ENCODE measurements at regions not wholly inside any gene's neighbourhood (a gene's known extent, or its start where the extent isn't known, plus 50 kb on each side); places are given as distances from the start of the nearest gene placed in this dataset.
"Not testable (repeated sequence)": the region's sequence is repeated elsewhere in the genome, so short reads cannot be mapped to it uniquely, and the experiment has no call there.

DNA sequence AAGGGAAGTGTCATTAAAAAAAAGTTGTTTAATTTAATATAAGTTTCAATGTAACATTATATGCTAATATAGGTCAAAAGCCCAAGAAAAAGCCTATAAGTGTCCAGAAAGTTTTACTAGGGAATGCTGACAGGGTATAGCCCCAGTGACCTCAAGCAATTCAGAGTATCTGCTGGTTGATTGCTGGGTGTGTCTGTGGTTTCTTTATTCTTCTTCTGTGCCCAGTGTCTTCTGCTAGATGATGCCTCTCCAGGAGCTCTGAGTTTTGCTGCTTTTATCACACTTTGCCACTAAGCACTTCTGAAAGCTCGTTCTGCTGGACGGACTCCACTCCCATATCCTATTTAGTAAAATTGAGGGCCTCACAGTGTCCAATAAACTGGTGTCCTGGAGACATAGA lies 212.2 kb upstream of the NRG3 start:
- no peak for DNase-seq

DNA sequence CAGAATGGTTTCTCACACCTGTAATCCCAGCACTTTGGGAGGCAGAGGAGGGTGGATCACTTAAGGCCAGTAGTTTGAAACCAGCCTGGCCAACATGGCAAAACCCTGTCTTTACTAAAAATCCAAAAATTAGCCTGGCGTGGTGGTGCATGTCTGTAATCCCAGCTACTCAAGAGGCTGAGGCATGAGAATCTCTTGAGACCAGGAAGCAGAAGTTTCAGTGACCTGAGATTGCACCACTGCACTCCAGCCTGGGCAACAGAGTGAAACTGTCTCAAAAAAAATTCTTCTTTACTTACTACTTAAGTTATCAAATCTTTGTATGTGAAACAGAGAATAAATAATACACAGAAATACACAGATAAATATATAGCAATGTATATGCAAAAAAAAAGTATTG lies 210.2 kb upstream of the NRG3 start:
- DNase-seq = not testable (repeated sequence)

DNA sequence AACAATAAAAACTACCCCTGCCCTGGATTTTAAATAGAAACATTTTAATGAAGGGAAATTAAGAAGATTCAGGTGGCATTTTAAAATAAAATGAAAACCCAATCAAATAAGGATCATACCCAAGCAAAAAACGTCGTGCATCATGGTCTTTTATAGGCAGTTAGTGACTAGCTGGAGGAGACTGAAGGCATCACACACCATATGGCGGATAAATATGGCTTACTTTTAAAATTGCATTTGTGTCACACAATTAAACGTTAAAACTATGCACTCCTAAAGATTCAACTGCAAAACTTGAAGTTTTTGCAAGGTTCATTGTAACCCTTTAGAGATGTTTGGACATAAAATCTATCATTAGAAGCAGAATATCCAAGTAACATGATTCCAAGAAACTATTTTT lies 200.1 kb upstream of the NRG3 start:
- no peak for DNase-seq

DNA sequence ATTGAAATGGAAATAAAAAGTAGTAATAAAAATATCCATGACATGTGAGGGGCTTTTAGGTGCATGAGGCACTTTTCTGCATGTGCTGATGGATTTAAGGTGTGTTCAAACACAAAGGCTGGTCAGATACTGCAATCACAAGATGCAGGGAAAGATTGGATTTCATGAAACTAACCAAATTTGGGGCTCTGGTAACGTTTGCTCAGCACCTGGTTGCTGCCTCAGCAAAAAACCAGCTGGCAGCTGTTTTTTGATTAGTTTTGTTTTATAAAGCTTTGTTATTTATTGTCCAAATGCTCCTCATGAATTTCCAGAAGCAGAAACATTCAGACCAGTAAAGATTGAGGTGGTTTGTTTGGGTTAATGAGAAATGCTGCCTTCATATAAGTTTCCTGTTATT lies 195.7 kb upstream of the NRG3 start:
- DNase-seq = no peak

DNA sequence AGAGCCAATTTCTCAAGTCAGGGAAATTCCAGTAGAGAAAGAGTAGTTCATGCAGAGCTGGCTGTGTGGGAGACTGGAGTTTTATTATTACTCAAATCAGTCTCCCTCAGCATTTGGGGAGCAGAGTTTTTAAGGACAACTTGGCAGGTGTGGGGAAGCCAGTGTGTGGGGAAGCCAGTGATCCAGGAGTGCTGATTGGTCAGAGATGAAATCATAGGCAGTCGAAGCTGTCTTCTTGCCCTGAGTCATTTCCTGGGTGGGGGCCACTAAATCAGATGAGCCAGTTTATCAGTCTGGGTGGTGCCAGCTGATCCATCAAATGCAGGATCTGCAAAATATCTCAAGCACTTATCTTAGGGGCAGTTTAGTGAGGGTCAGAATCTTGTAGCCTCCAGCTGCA lies 194.6 kb upstream of the NRG3 start:
- DNase-seq = no peak

DNA sequence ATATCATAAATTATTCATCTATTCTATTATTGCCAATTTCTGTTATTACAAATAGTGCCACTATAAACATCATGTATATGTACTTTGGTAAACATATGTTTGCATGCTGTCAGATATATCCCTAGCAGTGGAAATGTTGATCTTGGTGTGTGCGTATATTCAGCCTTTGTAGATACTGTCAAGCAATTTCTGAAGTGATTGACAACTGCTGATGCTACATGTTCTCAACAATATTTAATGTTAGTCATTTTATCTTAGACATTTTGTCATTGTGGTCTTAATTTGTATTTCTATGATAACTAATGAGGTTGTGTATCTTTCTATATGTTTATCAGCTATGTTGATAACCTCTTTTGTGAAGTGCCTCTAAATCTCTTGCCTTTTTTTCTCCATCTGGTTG lies 186.5 kb upstream of the NRG3 start:
- DNase-seq = no peak

DNA sequence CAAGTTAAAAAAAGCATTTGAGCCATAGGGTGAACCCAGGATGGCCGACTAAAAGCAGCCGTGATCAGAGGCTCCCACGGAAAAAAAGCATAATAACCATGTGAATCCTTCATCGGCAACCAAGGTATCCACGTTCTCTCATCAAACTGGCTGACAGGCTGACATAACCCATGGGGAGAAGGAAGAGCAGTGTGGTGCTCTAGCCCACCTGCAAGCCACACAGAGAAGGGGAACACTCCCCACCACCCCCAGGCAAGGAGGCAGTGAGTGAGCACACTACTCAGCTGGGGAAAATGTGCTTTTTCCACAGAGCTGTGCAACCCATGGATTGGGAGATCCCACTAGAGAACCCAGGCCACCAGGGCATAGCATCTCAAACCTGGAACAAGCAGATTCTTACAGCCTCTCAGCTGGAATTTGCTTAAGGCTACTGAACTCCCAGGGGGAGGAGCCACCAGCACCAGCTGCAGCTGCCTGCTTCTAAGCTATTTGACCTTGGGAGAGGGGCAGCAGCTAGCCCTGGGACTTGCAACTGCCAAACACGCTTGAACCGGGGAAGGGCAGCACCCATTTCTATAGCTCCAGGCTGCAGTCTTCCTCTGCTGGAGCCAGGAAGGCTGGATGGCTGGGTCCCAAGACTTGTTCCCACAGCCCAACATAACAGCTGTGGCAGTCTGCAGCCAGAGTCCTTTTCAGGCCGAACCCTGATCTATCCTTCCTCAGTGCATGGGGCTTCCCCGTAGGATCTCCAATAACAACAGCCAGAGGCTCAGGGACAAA lies 178.2 kb upstream of the NRG3 start:
- DNase-seq = no peak

DNA sequence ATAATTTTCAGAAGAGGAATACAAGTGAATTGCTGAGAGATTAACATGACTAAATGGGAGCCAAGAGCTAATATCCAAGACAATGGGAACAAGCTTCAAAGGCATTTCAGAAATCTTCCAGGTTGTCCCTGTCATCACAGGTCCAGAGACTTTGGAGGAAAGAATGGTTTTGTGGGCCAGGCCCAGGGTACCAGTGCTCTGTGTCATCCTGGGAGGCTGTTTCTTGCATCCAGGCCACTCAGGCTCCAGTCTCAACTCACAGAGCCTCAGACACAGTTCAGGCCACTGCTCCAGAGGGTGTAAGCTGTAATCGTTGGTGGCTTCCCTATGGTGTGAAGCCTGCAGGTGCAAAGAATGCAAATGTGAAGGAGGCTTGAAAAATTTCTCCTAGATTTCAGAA lies 170.4 kb upstream of the NRG3 start:
- DNase-seq = no peak

DNA sequence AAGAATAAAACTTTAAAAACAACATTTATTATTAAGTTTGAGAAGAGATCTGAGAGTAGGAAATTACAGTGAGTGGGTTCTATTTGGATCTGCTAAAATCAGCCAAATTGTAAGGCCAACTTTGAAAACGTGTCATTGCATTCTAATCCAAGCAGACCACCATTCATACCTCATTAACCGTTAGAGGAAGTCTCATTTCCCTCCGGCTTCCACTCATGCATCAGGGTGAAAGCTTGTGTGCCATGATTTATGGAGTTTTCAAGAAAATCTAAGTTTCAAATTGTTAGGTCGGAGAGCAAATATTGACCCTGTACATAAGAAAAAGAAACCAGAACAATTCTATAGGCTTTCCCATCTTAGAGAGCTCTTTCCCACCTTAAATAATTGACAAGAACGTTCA lies 166.6 kb upstream of the NRG3 start:
- no peak for DNase-seq

DNA sequence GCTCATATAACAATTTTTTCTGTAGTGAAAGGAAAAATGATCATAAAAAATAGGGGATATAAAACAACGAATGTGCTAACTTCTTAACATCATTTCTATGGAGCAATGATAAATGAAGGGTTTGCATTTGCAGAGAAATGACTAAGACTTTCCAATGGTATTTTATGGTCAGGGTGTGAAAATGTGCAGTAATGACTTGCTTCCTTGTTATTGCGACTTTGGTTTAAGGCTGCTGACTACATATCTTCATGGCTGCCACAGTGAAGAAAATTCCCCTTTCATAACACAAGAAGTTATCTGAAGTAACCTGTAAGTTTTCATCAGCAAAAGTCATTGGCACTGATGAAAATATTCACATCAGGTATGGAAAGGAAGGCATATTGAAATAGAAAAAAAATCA lies 166.1 kb upstream of the NRG3 start:
- no peak for DNase-seq

DNA sequence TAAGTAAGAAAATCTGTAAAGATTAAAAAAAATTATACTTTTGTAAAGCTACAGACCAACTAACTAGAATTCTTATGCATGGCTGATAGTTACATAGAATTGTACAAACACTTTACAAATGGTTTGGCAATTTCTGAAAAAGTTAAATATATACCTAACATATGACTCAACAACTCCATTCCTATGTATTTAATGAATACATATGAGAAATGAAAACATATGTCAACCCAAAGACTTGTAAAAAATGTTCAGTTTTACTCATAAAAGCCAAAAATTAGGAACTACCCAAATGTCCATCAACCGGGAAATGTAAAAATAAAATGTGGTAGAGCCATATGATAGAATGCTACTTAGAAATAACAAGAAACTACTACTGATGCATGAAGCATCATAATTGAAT lies 152.6 kb upstream of the NRG3 start:
- DNase-seq = no peak

DNA sequence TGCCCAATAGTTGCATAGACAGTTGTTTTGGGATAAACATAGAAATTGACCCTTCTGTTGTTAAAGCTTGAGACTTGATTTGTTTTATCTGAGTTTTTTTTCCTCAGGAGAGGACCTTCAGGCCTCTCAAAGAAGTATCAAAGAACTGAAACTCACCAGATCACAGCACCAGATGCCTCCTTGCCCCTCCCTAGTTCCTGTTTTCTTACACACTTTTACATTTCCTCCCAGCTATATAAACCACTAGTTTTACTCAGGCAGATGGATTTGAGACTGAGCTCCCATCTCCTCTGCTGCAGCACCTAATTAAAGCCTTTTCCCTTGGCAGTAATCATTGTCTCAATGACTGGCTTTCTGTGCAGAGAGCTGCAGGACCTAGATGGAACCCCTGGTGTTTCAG lies 150.6 kb upstream of the NRG3 start:
- DNase-seq = no peak

DNA sequence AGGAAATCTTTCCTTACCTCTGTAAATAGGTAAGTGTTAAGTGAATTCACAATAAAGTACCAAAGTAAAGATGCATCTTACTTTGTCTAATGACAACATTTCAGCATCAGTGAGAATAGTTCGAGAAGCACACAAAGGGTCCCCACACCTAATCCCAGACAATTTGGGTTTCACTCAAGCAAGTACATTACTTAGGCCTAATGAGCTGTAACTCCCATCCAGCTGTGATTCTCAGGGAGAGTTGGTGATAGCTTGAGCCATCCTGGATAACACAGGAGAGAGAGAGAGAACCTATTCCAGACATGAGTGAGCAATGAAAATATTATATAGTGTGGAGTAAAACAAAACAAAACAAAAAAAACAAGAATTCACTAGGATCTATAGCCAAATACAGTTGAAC lies 149.1 kb upstream of the NRG3 start:
- DNase-seq = no peak

DNA sequence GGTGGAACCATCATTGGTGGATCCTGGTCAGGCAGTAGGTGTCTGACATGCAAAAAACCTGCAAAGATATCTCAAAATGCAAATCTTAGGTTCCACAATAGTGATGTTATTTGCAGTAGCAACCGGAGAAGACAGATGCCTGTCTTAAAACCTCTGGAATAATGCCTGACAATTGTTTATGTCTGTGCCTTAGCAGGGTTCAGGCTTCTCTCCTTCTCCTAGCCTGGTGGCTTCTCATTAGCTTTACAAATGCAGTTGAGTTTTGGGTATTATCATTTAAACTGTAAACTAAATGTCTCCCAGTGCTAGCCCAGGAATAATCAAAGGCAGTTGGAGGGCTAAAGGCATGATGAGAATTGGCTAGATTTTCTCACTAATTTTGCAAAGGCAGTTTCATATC lies 146.3 kb upstream of the NRG3 start:
- DNase-seq = no peak

DNA sequence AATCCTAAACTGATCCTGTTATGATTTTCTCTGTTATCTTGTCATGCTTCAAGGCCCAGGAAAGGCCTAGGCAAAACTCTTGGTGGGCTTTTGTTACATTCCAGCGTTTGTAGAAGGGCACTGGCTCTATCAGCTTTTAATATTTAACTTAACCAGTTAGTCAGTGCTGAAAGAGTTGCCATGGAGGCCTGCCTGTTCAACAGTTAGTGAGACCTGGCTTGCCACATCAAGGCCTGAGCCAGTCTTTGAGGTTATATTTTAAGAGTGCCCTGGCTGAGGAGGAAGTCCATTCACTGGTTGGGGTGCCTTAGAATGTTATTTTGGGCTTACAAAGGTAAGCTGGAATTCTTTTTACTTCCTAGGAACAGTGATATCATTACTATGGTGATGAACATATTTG lies 144.1 kb upstream of the NRG3 start:
- DNase-seq = no peak

DNA sequence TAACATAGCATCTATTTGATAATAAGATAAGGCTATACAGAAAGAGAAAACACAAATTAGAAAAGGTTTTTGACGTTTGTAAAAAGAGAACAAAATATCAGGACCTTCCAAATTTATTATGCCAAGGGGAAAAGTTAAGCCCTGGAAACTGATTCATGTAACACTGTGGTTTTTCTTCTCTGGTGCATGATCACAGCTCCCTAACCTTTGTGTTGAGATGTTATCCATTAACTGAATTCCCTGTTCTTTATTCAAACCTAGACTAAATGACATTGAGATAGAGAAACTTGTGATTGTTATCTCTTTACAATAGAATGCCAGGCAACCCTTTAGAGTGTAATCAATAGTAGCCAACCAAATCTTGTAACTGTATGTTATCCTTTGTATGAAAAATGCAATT lies 141.5 kb upstream of the NRG3 start:
- no peak for DNase-seq

DNA sequence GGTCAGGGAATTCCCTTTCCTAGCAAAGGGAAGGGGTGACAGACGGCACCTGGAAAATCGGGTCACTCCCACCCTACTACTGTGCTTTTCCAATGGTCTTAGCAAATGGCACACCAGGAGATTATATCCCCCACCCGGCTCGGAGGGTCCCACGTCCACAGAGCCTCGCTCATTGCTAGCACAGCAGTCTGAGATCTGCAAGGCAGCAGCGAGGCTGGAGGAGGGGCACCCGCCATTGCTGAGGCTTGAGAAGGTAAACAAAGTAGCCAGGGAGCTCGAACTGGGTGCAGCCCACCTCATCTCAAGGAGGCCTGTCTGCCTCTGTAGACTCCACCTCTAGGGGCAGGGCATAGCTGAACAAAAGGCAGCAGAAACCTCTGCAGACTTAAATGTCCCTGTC lies 139.8 kb upstream of the NRG3 start:
- not testable (repeated sequence) for DNase-seq

DNA sequence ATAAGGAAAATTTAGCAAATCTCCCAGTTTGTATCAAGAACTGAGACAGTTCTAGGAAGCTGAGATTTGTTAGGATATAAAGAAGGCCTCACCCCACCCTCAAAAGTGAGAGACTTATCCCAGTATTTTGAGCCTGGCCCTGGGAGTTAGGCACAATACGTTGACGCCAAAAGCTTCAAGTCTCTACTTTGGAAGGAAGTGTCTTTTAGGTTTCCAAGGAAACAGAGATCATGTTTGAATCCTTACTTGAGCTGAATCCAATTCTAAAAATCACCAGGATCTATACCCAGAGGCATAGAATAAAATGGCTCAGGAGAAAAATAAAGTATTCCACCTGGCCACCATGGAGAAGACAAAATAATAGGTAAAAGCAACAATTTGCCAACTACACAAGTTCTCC lies 115.9 kb upstream of the NRG3 start:
- no peak for DNase-seq

DNA sequence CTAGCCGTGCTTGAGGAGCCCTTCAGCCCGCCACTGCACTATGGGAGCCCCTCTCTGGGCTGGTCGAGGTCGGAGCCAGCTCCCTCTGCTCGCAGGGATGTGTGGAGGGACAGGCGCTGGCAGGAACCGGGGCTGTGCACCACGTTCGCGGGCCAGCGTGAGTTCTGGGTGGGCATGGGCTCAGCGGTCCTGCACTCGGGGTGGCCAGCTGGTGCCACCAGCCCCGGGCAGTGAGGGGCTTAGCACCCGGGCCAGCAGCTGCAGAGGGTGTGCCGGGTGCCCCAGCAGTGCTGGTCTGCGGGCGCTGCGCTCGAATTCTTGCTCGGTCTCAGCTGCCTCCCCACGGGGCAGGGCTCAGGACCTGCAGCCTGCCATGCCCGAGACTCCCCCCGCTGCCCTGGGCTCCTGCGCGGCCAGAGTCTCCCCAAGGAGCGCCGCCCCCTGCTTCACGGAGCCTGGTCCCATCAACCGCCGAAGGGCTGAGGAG lies 90.8 kb upstream of the NRG3 start:
- no peak for DNase-seq

DNA sequence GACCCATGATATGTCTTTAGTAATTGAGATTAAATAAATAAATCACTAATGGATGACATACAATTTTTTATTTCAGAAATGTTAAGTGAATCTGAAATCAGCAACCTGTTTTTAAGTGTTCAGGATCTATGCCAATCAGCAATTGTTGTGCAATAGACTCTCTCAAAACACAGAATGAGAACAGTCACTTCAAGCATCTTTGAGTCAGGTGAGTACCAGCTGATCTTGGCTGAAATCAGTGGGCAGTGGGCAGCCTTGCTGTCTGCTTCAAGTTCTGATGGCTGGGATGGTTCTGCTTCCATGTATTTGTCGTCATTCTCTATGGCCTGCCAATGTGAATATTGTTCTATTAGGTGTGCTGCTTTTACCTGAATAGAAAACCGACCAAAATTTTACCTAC lies 82.3 kb upstream of the NRG3 start:
- DNase-seq = no peak

DNA sequence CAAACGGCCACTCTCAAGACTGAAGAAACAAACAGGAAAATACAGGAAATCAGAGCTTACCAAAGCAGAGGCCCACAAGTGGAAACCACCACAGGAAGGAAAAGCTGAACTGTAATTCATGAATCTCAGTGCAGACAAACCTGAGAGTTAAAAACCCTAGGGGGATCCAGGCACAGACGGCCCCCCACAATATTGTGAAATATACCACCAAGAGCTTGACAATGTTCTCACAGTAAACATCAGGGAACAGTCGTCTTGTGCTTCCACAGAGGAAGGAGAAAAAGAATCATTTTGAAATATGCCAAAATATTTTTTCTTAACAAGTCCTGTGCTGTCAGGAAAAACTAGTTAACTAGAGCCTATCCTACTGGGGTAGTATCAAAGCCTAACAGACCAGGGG lies 68.2 kb upstream of the NRG3 start:
- no peak for DNase-seq

DNA sequence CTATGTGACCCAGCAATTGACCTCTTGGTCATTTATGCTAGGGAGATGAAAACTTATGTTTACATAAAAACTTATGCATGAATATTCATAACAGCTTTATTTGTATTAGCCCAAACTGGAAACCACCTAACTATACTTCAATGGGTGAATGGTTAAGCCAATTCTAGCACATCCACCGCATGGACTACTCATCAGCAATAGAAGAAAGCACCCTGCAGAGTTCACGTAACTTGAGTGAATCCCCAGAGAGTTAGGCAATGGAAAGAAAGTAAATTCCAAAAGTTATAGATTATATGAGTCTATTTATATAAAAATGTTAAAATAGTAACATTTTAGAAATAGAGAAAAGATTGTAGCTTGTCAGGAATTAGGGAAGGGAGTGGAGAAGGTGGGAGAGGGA lies 60.2 kb upstream of the NRG3 start:
- DNase-seq = no peak

DNA sequence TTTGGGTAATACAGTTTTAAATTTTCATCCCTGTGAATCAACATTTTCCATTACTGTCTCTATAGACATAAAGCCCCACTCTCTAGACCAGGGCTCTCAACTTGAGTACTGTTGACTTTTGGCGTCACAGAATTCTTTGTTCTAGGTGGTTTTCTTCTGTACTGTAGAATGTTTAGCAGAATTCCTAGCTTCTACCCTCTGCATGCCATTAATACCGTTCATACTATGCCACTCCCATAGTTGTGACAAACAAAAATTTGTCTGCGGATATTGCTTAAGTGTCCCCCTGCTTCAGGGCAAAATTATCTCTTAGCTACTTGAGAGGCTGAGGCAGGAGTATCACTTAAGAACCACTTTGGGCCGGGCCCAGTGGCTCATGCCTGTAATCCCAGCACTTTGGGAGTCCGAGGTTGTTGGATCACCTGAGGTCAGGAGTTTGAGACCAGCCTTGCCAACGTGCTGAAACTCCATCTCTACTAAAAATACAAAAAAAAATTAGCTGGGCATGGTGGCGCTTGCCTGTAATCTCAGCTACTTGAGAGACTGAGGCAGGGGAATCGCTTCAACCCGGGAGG lies 57.3 kb upstream of the NRG3 start:
- DNase-seq = no peak

DNA sequence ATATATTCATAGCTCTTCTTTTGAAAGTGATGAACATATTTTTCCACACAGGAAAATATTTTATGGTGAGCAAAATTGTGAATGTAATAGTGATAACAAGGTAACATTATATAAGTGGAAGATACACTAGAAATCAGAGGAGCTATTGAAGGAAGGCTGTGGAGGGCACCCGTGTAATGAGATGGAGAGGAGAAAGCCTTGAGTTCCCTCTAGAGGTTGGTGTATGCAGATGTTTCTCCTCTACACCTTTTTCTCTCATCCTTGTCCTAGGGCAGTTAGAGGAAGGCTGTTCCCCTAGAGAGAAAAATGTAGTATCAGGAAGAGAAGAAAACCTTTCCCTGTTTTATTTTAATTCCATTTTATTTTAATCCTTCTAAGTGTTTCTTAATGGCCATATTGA lies 54.6 kb upstream of the NRG3 start:
- DNase-seq = no peak

All from C1 segment of cervical spinal cord (tissue), 14 donors.